Liver (tissue), 8 donors: ENCODE measurements at regions not wholly inside any gene's neighbourhood (a gene's known extent, or its start where the extent isn't known, plus 50 kb on each side); places are given as distances from the start of the nearest gene placed in this dataset.

Experiments used
- DNase-seq: peaks from one replicate; pipeline ENCODE4 v3.0.0-alpha.2; 2017; ENCODE audit warnings: low spot score
- H3K27ac ChIP-seq, 2 donors: one replicate each; pipeline ENCODE4 v1.7.0; 2013; ENCODE audit warnings: inconsistent platforms in 2 of 2, low read length in 2 of 2, control low read depth in 1 of 2, low read depth in 1 of 2, mild to moderate bottlenecking in 1 of 2
- H3K27me3 ChIP-seq, 4 donors: one replicate each; pipeline versions ENCODE4 v1.6.1 to v1.7.0; 2013; ENCODE audit warnings: low read length in 3 of 4, inconsistent platforms in 1 of 4, mild to moderate bottlenecking in 1 of 4, moderate library complexity in 1 of 4; ENCODE audit not compliant: control insufficient read depth in 4 of 4, insufficient read depth in 4 of 4
- H3K36me3 ChIP-seq, 4 donors: one replicate each; pipeline versions ENCODE4 v1.6.1 to v1.7.0; 2013; ENCODE audit warnings: low read length in 3 of 4, mild to moderate bottlenecking in 3 of 4, low read depth in 1 of 4, moderate library complexity in 1 of 4; ENCODE audit not compliant: control insufficient read depth in 4 of 4, insufficient read depth in 3 of 4
- H3K4me1 ChIP-seq, 4 donors: one replicate each; pipeline versions ENCODE4 v1.6.1 to v1.7.0; 2013; ENCODE audit warnings: low read length in 3 of 4, mild to moderate bottlenecking in 3 of 4, moderate library complexity in 1 of 4; ENCODE audit not compliant: control insufficient read depth in 4 of 4, insufficient read depth in 4 of 4
- H3K4me3 ChIP-seq, 3 donors: one replicate each; pipeline versions ENCODE4 v1.6.1 to v1.7.0; 2013; ENCODE audit warnings: low read length in 3 of 3, control low read depth in 1 of 3, low read depth in 1 of 3, mild to moderate bottlenecking in 1 of 3
- H3K9ac ChIP-seq, 2 donors: one replicate each; pipeline ENCODE4 v1.7.0; 2013; ENCODE audit warnings: low read length in 2 of 2, mild to moderate bottlenecking in 2 of 2, moderate library complexity in 2 of 2, control low read depth in 1 of 2, low read depth in 1 of 2
- H3K9me3 ChIP-seq, 4 donors: one replicate each; pipeline versions ENCODE4 v1.6.1 to v1.7.0; 2013; ENCODE audit warnings: low read length in 3 of 4; ENCODE audit not compliant: control insufficient read depth in 4 of 4
- ATF3 ChIP-seq: IDR thresholded peaks from 2 replicates; pipeline ENCODE4 v1.6.1; 2016; ENCODE audit warnings: antibody characterized with exemption
- CTCF ChIP-seq: fragments of 150-350 bp; IDR thresholded peaks from 2 replicates; pipeline ENCODE4 v1.5.1; 2017; ENCODE audit warnings: improper control_type of control experiment, low read depth, low read length; ENCODE audit not compliant: missing input control
- EGR1 ChIP-seq, 2 donors: IDR thresholded peaks; 2 replicates each; pipeline ENCODE4 v1.6.1; 2016 to 2018; ENCODE audit warnings: antibody characterized with exemption in 2 of 2, low read depth in 2 of 2
- FOXA1 ChIP-seq: IDR thresholded peaks from 2 replicates; pipeline ENCODE4 v1.6.1; 2016; ENCODE audit warnings: antibody characterized with exemption
- FOXA2 ChIP-seq: IDR thresholded peaks from 2 replicates; pipeline ENCODE4 v1.6.1; 2016; ENCODE audit warnings: antibody characterized with exemption
- GABPA ChIP-seq, 2 donors: IDR thresholded peaks in 1 of 2; conservative IDR thresholded peaks in 1 of 2; 2 replicates each; pipeline ENCODE4 v1.6.1; 2016; ENCODE audit warnings: antibody characterized with exemption in 2 of 2, mild to moderate bottlenecking in 1 of 2, moderate library complexity in 1 of 2
- HNF4A ChIP-seq, 2 donors: conservative IDR thresholded peaks; 2 replicates each; pipeline ENCODE4 v1.6.1; 2016; ENCODE audit warnings: antibody characterized with exemption in 2 of 2, mild to moderate bottlenecking in 2 of 2
- HNF4G ChIP-seq: IDR thresholded peaks from 2 replicates; pipeline ENCODE4 v1.6.1; 2016; ENCODE audit warnings: antibody characterized with exemption
- JUND ChIP-seq, 2 donors: IDR thresholded peaks; 2 replicates each; pipeline ENCODE4 v1.6.1; 2016; ENCODE audit warnings: antibody characterized with exemption in 2 of 2
- RXRA ChIP-seq, 2 donors: IDR thresholded peaks; 2 replicates each; pipeline ENCODE4 v1.6.1; 2017 to 2018; ENCODE audit warnings: antibody characterized with exemption in 2 of 2, mild to moderate bottlenecking in 1 of 2
- SP1 ChIP-seq: IDR thresholded peaks from 2 replicates; pipeline ENCODE4 v1.6.1; 2018; ENCODE audit warnings: antibody characterized with exemption, mild to moderate bottlenecking
- YY1 ChIP-seq: IDR thresholded peaks from 2 replicates; pipeline ENCODE4 v1.6.1; 2016; ENCODE audit warnings: antibody characterized with exemption, mild to moderate bottlenecking
- WGBS: extraction: QIAGEN DNeasy Blood & Tissue Kit; methylation state at CpG from one replicate; pipeline ENCODE4 v1.1.7; 2013; 5-methylcytosine and 5-hydroxymethylcytosine counted together
- TF ChIP-seq, protein P1 (sequence below): IDR thresholded peaks from 2 replicates; pipeline ENCODE4 v1.6.1; 2016; ENCODE audit warnings: antibody characterized with exemption
- donor health status: healthy.
- donor health status: healthy.
- donor health status: healthy.
- donor health status: healthy.
- donor health status: healthy.

GRCh38 chr4:170888660-170889059, 798.9 kb upstream of the AADAT start (continued):
- TF ChIP-seq FOXA1 (no peak), CTCF (no peak)

DNA sequence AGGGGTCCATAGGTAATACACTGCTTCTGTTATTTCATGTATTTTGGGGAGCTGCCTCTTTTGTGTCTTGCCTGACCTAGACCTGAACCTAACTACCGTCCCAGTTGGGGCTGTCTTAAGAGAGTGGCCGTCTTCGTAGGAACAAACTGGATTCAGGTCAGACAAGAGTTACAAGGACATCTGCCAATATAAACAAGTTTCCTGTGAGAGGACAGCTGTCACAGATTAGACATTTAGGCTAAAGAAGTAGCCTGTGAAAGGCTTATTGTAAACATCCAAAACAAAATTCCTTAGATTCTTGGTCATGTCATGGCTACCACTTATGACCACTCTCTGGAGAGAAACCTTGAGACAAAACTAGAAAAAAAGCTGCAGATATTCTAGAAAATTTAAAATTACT, 797.6 kb upstream of the AADAT start:
- H3K27me3 ChIP-seq, result no peaks in the 10 kb centered on the region
- 21% methylated on average over 3 of the region's 3 CpGs for WGBS
- DNase-seq, result no peak

GRCh38 chr4:170884969-170885570, 795.3 kb upstream of the AADAT start:
- Histone ChIP-seq H3K9ac (no peak overlapping the region), H3K4me1 (no peaks in the 10 kb centered on the region), H3K27ac (no peak overlapping the region), H3K36me3 (no peaks in the 10 kb centered on the region), H3K9me3 (no peaks in the 10 kb centered on the region), H3K4me3 (no peak overlapping the region), H3K27me3 (no peaks in the 10 kb centered on the region)
- WGBS, result 78% methylated on average over 1 of the region's 1 CpG
- DNase-seq, result no peak
- TF ChIP-seq, protein P1, sequence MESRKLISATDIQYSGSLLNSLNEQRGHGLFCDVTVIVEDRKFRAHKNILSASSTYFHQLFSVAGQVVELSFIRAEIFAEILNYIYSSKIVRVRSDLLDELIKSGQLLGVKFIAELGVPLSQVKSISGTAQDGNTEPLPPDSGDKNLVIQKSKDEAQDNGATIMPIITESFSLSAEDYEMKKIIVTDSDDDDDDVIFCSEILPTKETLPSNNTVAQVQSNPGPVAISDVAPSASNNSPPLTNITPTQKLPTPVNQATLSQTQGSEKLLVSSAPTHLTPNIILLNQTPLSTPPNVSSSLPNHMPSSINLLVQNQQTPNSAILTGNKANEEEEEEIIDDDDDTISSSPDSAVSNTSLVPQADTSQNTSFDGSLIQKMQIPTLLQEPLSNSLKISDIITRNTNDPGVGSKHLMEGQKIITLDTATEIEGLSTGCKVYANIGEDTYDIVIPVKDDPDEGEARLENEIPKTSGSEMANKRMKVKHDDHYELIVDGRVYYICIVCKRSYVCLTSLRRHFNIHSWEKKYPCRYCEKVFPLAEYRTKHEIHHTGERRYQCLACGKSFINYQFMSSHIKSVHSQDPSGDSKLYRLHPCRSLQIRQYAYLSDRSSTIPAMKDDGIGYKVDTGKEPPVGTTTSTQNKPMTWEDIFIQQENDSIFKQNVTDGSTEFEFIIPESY, result no peak
- TF ChIP-seq JUND (IDR thresholded peaks at IDR 0.05), result no peak
- no peak for TF ChIP-seq ATF3
- no peak for TF ChIP-seq CTCF
- no peak for TF ChIP-seq YY1
- TF ChIP-seq HNF4A (conservative IDR thresholded peaks at IDR 0.05), result no peak
- TF ChIP-seq SP1, result no peak
- TF ChIP-seq EGR1 (IDR thresholded peaks at IDR 0.05; ENCODE audit: low read depth in 2 of 2), result no peak
- no peak for TF ChIP-seq FOXA2
- TF ChIP-seq GABPA (IDR thresholded peaks at IDR 0.05 in 1 of 2, conservative IDR thresholded peaks at IDR 0.05 in 1 of 2), result no peak

More for the DNA sequence above, 797.6 kb upstream of the AADAT start:
- Histone ChIP-seq H3K4me3 (no peak overlapping the region), H3K9me3 (no peaks in the 10 kb centered on the region), H3K4me1 (no peaks in the 10 kb centered on the region), H3K9ac (no peak overlapping the region), H3K27ac (no peak overlapping the region), H3K36me3 (no peaks in the 10 kb centered on the region)
- TF ChIP-seq RXRA (IDR thresholded peaks at IDR 0.05), result no peak
- TF ChIP-seq, protein P1, result no peak
- TF ChIP-seq CTCF, result no peak
- TF ChIP-seq YY1, result no peak
- no peak for TF ChIP-seq GABPA (IDR thresholded peaks at IDR 0.05 in 1 of 2, conservative IDR thresholded peaks at IDR 0.05 in 1 of 2)
- no peak for TF ChIP-seq HNF4G
